ENCODE measurements at regions not wholly inside any gene's neighbourhood (a gene's known extent, or its start where the extent isn't known, plus 50 kb on each side); places are given as distances from the start of the nearest gene placed in this dataset.

GRCh38 chr2:23134726-23135125 lies 250.3 kb upstream of the KLHL29 start:
- DNase-seq (ENCODE audit: low spot score), result no peak

GRCh38 chr2:23135481-23136100 lies 249.4 kb upstream of the KLHL29 start:
- H3K4me1 Mint-ChIP-seq, result peaks cover 11% of the 10 kb centered on the region
- Histone ChIP-seq H3K4me1 (peaks cover 16% of the 10 kb centered on the region), H3K36me3 (no peaks in the 10 kb centered on the region), H3K9ac (no peak overlapping the region), H3K4me2 (peak overlapping the region; percentile 15), H4K20me1 (ENCODE audit: low read depth) (no peaks in the 10 kb centered on the region), H3K79me2 (ENCODE audit: low read depth) (no peaks in the 10 kb centered on the region), H3K27ac (no peak overlapping the region), H3K4me3 (no peak overlapping the region), H3K9me3 (ENCODE audit: low read depth) (no peaks in the 10 kb centered on the region), H3F3A (ENCODE audit: low read depth) (peaks cover 16% of the 10 kb centered on the region), H2AFZ (replicated peaks) (peak overlapping the region; percentile 82), H3K27me3 (no peaks in the 10 kb centered on the region)
- TF ChIP-seq EZH2phosphoT487 (IDR thresholded peaks at IDR 0.05) (no peak), EZH2 (IDR thresholded peaks at IDR 0.05) (no peak), CTCF (IDR thresholded peaks at IDR 0.05) (no peak)
- H3K4me3 Mint-ChIP-seq, result no peak overlapping the region
- H3K36me3 Mint-ChIP-seq, result no peaks in the 10 kb centered on the region
- peaks cover 10% of the 10 kb centered on the region for H3K27me3 Mint-ChIP-seq (ENCODE audit: insufficient read depth, low read depth)
- DNase-seq (ENCODE audit: low spot score), result peak; percentile 21
- no peaks in the 10 kb centered on the region for H3K9me3 Mint-ChIP-seq
- peak overlapping the region; percentile 73 for H3K27ac Mint-ChIP-seq

More at GRCh38 chr2:23134726-23135125, 250.3 kb upstream of the KLHL29 start:
- H3K9me3 ChIP-seq (ENCODE audit: low read depth), result no peaks in the 10 kb centered on the region
- no peaks in the 10 kb centered on the region for H3K36me3 Mint-ChIP-seq
- TF ChIP-seq EZH2 (IDR thresholded peaks at IDR 0.05) (no peak), CTCF (IDR thresholded peaks at IDR 0.05) (no peak), EZH2phosphoT487 (IDR thresholded peaks at IDR 0.05) (no peak)
- no peaks in the 10 kb centered on the region for H3K9me3 Mint-ChIP-seq
- H3K9ac ChIP-seq, result no peak overlapping the region
- no peaks in the 10 kb centered on the region for H3K27me3 ChIP-seq
- H3K27ac ChIP-seq, result no peak overlapping the region
- H3K4me2 ChIP-seq, result no peak overlapping the region
- H4K20me1 ChIP-seq (ENCODE audit: low read depth), result no peaks in the 10 kb centered on the region
- peaks cover 16% of the 10 kb centered on the region for H3K4me1 ChIP-seq
- H3F3A ChIP-seq (ENCODE audit: low read depth), result peaks cover 19% of the 10 kb centered on the region
- H3K4me3 Mint-ChIP-seq, result no peak overlapping the region
- H3K4me1 Mint-ChIP-seq, result peaks cover 13% of the 10 kb centered on the region
- no peaks in the 10 kb centered on the region for H3K36me3 ChIP-seq
- no peak overlapping the region for H3K4me3 ChIP-seq
- peaks cover 14% of the 10 kb centered on the region for H3K27me3 Mint-ChIP-seq (ENCODE audit: insufficient read depth, low read depth)
- H3K27ac Mint-ChIP-seq, result no peak overlapping the region
- no peaks in the 10 kb centered on the region for H3K79me2 ChIP-seq (ENCODE audit: low read depth)
- no peak overlapping the region for H2AFZ ChIP-seq (replicated peaks)

GRCh38 chr2:23137166-23137565 lies 247.8 kb upstream of the KLHL29 start:
- no peak overlapping the region for H3K4me3 ChIP-seq
- no peak overlapping the region for H3K27ac ChIP-seq
- no peak overlapping the region for H3K9ac ChIP-seq
- Mint-ChIP-seq H3K27me3 (ENCODE audit: insufficient read depth, low read depth) (peaks cover 7% of the 10 kb centered on the region), H3K27ac (no peak overlapping the region), H3K36me3 (no peaks in the 10 kb centered on the region), H3K4me3 (no peak overlapping the region), H3K9me3 (no peaks in the 10 kb centered on the region), H3K4me1 (peaks cover 11% of the 10 kb centered on the region)
- no peaks in the 10 kb centered on the region for H3K27me3 ChIP-seq
- DNase-seq (ENCODE audit: low spot score), result no peak
- peaks cover 12% of the 10 kb centered on the region for H3K4me1 ChIP-seq
- no peaks in the 10 kb centered on the region for H3K9me3 ChIP-seq (ENCODE audit: low read depth)
- H2AFZ ChIP-seq (replicated peaks), result no peak overlapping the region
- no peaks in the 10 kb centered on the region for H3K79me2 ChIP-seq (ENCODE audit: low read depth)
- no peaks in the 10 kb centered on the region for H3K36me3 ChIP-seq
- no peaks in the 10 kb centered on the region for H4K20me1 ChIP-seq (ENCODE audit: low read depth)
- peaks cover under 1% of the 10 kb centered on the region for H3F3A ChIP-seq (ENCODE audit: low read depth)
- H3K4me2 ChIP-seq, result no peak overlapping the region
- TF ChIP-seq EZH2 (IDR thresholded peaks at IDR 0.05) (no peak), EZH2phosphoT487 (IDR thresholded peaks at IDR 0.05) (no peak), CTCF (IDR thresholded peaks at IDR 0.05) (no peak)
